H9 (cell line): ENCODE measurements at regions not wholly inside any gene's neighbourhood (a gene's known extent, or its start where the extent isn't known, plus 50 kb on each side); places are given as distances from the start of the nearest gene placed in this dataset.

Source experiments
- DNase-seq: peaks from one replicate; pipeline ENCODE4 v3.0.0-alpha.2; 2017
- H2AFZ ChIP-seq: one replicate; pipeline ENCODE4 v1.6.1; 2013; ENCODE audit warnings: mild to moderate bottlenecking, low read length, control low read depth, moderate library complexity
- H2AK5ac ChIP-seq: 2 replicates; pipeline ENCODE4 v1.6.1; 2013; ENCODE audit warnings: low read length, control low read depth, mixed read lengths; ENCODE audit not compliant: insufficient read length
- H2BK120ac ChIP-seq: one replicate; pipeline ENCODE4 v1.6.1; 2013; ENCODE audit warnings: low read depth, mild to moderate bottlenecking, low read length, control low read depth, inconsistent platforms; ENCODE audit not compliant: poor library complexity, severe bottlenecking
- H2BK12ac ChIP-seq: 2 replicates; pipeline ENCODE4 v1.6.1; 2013; ENCODE audit warnings: low read length, control low read depth, mixed read lengths, low read depth; ENCODE audit not compliant: insufficient read length
- H2BK15ac ChIP-seq: 2 replicates; pipeline ENCODE4 v1.6.1; 2013; ENCODE audit warnings: low read depth, low read length, control low read depth
- H2BK20ac ChIP-seq: one replicate; pipeline ENCODE4 v1.6.1; 2013; ENCODE audit warnings: low read depth, mild to moderate bottlenecking, low read length, control low read depth, inconsistent platforms; ENCODE audit not compliant: poor library complexity, severe bottlenecking
- H2BK5ac ChIP-seq: 2 replicates; pipeline ENCODE4 v1.6.1; 2013; ENCODE audit warnings: low read length, control low read depth, mixed read lengths; ENCODE audit not compliant: insufficient read length
- H3K14ac ChIP-seq: 2 replicates; pipeline ENCODE4 v1.6.1; 2013; ENCODE audit warnings: low read length, control low read depth; ENCODE audit not compliant: insufficient read depth
- H3K18ac ChIP-seq: 2 replicates; pipeline ENCODE4 v1.6.1; 2013; ENCODE audit warnings: low read depth, mild to moderate bottlenecking, mixed read lengths, low read length, control low read depth; ENCODE audit not compliant: insufficient read length
- H3K23ac ChIP-seq: 2 replicates; pipeline ENCODE4 v1.6.1; 2013; ENCODE audit warnings: low read length, control low read depth, mixed read lengths, low read depth; ENCODE audit not compliant: insufficient read length
- H3K23me2 ChIP-seq: 2 replicates; pipeline ENCODE4 v1.6.1; 2013; ENCODE audit warnings: low read depth, mild to moderate bottlenecking, mixed read lengths, low read length, control low read depth; ENCODE audit not compliant: insufficient read length, poor library complexity, severe bottlenecking
- H3K27ac ChIP-seq: 2 replicates; pipeline ENCODE4 v1.5.1; 2013; ENCODE audit warnings: low read length, control low read depth, mixed read lengths, low read depth; ENCODE audit not compliant: insufficient read length
- H3K27me3 ChIP-seq: 2 replicates; pipeline ENCODE4 v1.6.1; 2013; ENCODE audit warnings: low read length, control low read depth, inconsistent platforms; ENCODE audit not compliant: insufficient read depth
- H3K4ac ChIP-seq: 2 replicates; pipeline ENCODE4 v1.6.1; 2013; ENCODE audit warnings: low read depth, mild to moderate bottlenecking, control low read depth, inconsistent platforms, low read length, moderate library complexity
- H3K4me1 ChIP-seq: 2 replicates; pipeline ENCODE4 v1.6.1; 2013; ENCODE audit warnings: low read length, control low read depth, inconsistent platforms; ENCODE audit not compliant: insufficient read depth
- H3K4me2 ChIP-seq: 2 replicates; pipeline ENCODE4 v1.6.1; 2013; ENCODE audit warnings: low read length, control low read depth, mixed read lengths; ENCODE audit not compliant: insufficient read length, insufficient read depth
- H3K56ac ChIP-seq: 2 replicates; pipeline ENCODE4 v1.6.1; 2013; ENCODE audit warnings: low read depth, mild to moderate bottlenecking, mixed read lengths, low read length, control low read depth; ENCODE audit not compliant: insufficient read length
- H3K79me1 ChIP-seq: 2 replicates; pipeline ENCODE4 v1.6.1; 2013; ENCODE audit warnings: low read depth, mild to moderate bottlenecking, moderate library complexity, low read length, control low read depth, inconsistent platforms; ENCODE audit not compliant: insufficient read depth, poor library complexity, severe bottlenecking
- H3K79me2 ChIP-seq: 2 replicates; pipeline ENCODE4 v1.6.1; 2013; ENCODE audit warnings: low read length, control low read depth, inconsistent platforms; ENCODE audit not compliant: insufficient read depth
- H3K9ac ChIP-seq: 2 replicates; pipeline ENCODE4 v1.6.1; 2013; ENCODE audit warnings: low read length, control low read depth, mixed read lengths; ENCODE audit not compliant: insufficient read length; ENCODE audit errors: extremely low read depth
- H3K9me3 ChIP-seq: one replicate; pipeline ENCODE4 v1.6.1; 2013; ENCODE audit warnings: low read depth, low read length, inconsistent platforms; ENCODE audit not compliant: control insufficient read depth
- H3T11ph ChIP-seq: one replicate; pipeline ENCODE4 v1.6.1; 2013; ENCODE audit warnings: mild to moderate bottlenecking, low read length, control low read depth, inconsistent platforms
- H4K20me1 ChIP-seq: one replicate; pipeline ENCODE4 v1.6.1; 2013; ENCODE audit not compliant: control insufficient read depth, insufficient read length, insufficient read depth
- H4K5ac ChIP-seq: 2 replicates; pipeline ENCODE4 v1.6.1; 2013; ENCODE audit warnings: low read depth, mild to moderate bottlenecking, mixed read lengths, low read length, control low read depth; ENCODE audit not compliant: insufficient read length
- H4K8ac ChIP-seq: replicated peaks from 2 replicates; pipeline ENCODE4 v1.6.1; 2013; ENCODE audit warnings: low read length, control low read depth, mixed read lengths, low read depth; ENCODE audit not compliant: insufficient read length
- H4K91ac ChIP-seq: 2 replicates; pipeline ENCODE4 v1.6.1; 2013; ENCODE audit warnings: low read depth, mild to moderate bottlenecking, moderate library complexity, mixed read lengths, low read length, control low read depth; ENCODE audit not compliant: insufficient read length
- H3K27ac Mint-ChIP-seq, 3 experiments: 2 replicates in 2 of 3; 3 replicates in 1 of 3; pipeline ENCODE4 v1.8.0; 2020 to 2021; ENCODE audit warnings: mixed read lengths in 3 of 3, mild to moderate bottlenecking in 1 of 3, moderate library complexity in 1 of 3
- H3K27me3 Mint-ChIP-seq: 2 replicates; pipeline ENCODE4 v1.8.0; 2021; ENCODE audit warnings: low read depth, mild to moderate bottlenecking, moderate library complexity, mixed read lengths
- H3K36me3 Mint-ChIP-seq, 3 experiments: 2 replicates in 2 of 3; 3 replicates in 1 of 3; pipeline ENCODE4 v1.8.0; 2020 to 2021; ENCODE audit warnings: low read depth in 3 of 3, mixed read lengths in 3 of 3; ENCODE audit not compliant: insufficient read depth in 1 of 3
- H3K4me1 Mint-ChIP-seq, 2 experiments: 2 replicates each; pipeline ENCODE4 v1.8.0; 2020; ENCODE audit warnings: mixed read lengths in 2 of 2
- H3K4me3 Mint-ChIP-seq, 2 experiments: 2 replicates in 1 of 2; 3 replicates in 1 of 2; pipeline ENCODE4 v1.8.0; 2020 to 2021; ENCODE audit warnings: mild to moderate bottlenecking in 2 of 2, mixed read lengths in 2 of 2, moderate library complexity in 1 of 2
- H3K9me3 Mint-ChIP-seq, 2 experiments: 2 replicates in 1 of 2; 3 replicates in 1 of 2; pipeline ENCODE4 v1.8.0; 2020; ENCODE audit warnings: mild to moderate bottlenecking in 2 of 2, mixed read lengths in 2 of 2, moderate library complexity in 1 of 2
- CTCF ChIP-seq: fragments of 200-600 bp; sonication (generic); conservative IDR thresholded peaks from 3 replicates; pipeline ENCODE4 v1.8.0; 2021; ENCODE audit warnings: antibody characterized with exemption, mild to moderate bottlenecking
- WGBS: extraction: QIAGEN DNeasy Blood & Tissue Kit; methylation state at CpG from one replicate; pipeline ENCODE4 v1.1.7; 2013; ENCODE audit warnings: missing lambda C conversion rate, low lambda C conversion rate, mixed read lengths; ENCODE audit not compliant: insufficient read length; ENCODE audit errors: extremely low coverage; 5-methylcytosine and 5-hydroxymethylcytosine counted together

- H4K8ac ChIP-seq: no peak overlapping the region
- no peak overlapping the region for H2AFZ ChIP-seq
- H3K4me1 ChIP-seq: no peaks in the 10 kb centered on the region
- H3K4me1 Mint-ChIP-seq: peaks cover 4 to 8% of the 10 kb centered on the region in 2 experiments; a peak in 2 of 4 replicates
- H2BK12ac ChIP-seq: no peak overlapping the region
- no peaks in the 10 kb centered on the region for H3K79me1 ChIP-seq
- H2BK120ac ChIP-seq: no peak overlapping the region
- DNase-seq: no peak
- no peak for TF ChIP-seq CTCF
- H3K9me3 ChIP-seq: no peaks in the 10 kb centered on the region
- no peak overlapping the region for H3K27ac Mint-ChIP-seq
- H4K20me1 ChIP-seq: no peaks in the 10 kb centered on the region
- no peak overlapping the region for H3K9ac ChIP-seq
- peaks cover 4% of the 10 kb centered on the region for H3K27me3 Mint-ChIP-seq
- H3T11ph ChIP-seq: no peak overlapping the region
- no peak overlapping the region for H3K4me3 Mint-ChIP-seq
- H3K79me2 ChIP-seq: no peaks in the 10 kb centered on the region
- no peak overlapping the region for H2BK15ac ChIP-seq
- no peak overlapping the region for H3K27ac ChIP-seq
- no peak overlapping the region for H2AK5ac ChIP-seq
- no peak overlapping the region for H3K23ac ChIP-seq
- no peak overlapping the region for H4K5ac ChIP-seq
- H2BK5ac ChIP-seq: no peak overlapping the region
- WGBS: no CpG with 5 or more reads among the region's 8 CpGs
- no peak overlapping the region for H2BK20ac ChIP-seq
- no peak overlapping the region for H3K4me2 ChIP-seq
- H3K56ac ChIP-seq: no peak overlapping the region
- no peaks in the 10 kb centered on the region for H3K27me3 ChIP-seq
- no peak overlapping the region for H4K91ac ChIP-seq
- no peak overlapping the region for H3K14ac ChIP-seq
- no peak overlapping the region for H3K4ac ChIP-seq
- H3K9me3 Mint-ChIP-seq: no peaks in the 10 kb centered on the region
- H3K18ac ChIP-seq: no peak overlapping the region
- H3K36me3 Mint-ChIP-seq: no peaks in the 10 kb centered on the region
- no peaks in the 10 kb centered on the region for H3K23me2 ChIP-seq
Measured at GRCh38 chr20:40563296-40563950, 125.6 kb downstream of the MAFB start.
